ENCODE measurements at regions not wholly inside any gene's neighbourhood (a gene's known extent, or its start where the extent isn't known, plus 50 kb on each side); places are given as distances from the start of the nearest gene placed in this dataset.
"Not testable (repeated sequence)": the region's sequence is repeated elsewhere in the genome, so short reads cannot be mapped to it uniquely, and the experiment has no call there.

DNA sequence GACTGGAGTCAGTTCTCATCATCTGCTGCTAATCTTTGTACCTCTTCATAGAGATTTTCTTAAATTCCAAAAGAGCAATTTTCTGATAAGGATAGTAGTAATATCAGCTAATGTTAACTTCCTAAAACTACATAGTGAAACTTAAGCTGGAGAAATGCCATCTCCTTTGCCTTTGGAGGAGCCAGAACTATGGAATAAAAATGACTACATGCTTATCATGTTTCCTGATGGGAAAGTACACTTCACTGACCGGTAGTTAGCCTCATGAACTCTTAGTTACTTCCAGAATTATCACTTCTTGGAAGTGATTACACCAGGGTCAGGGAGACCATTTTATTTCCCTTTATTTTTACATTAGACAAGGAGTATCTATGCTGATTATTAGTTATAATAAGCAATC is 1222.1 kb upstream of the TMEM132C start:
- Mint-ChIP-seq H3K27me3 (ENCODE audit: insufficient read depth) (peaks cover 3% of the 10 kb centered on the region), H3K4me3 (no peak overlapping the region), H3K27ac (no peak overlapping the region), H3K36me3 (ENCODE audit: low read depth) (0 out of 2 replicates have a peak, but pooled peaks cover 4% of the 10 kb centered on the region), H3K9me3 (no peaks in the 10 kb centered on the region), H3K4me1 (ENCODE audit: low read depth) (peaks cover 48% of the 10 kb centered on the region)
- DNase-seq = no peak
- TF ChIP-seq, protein P1, sequence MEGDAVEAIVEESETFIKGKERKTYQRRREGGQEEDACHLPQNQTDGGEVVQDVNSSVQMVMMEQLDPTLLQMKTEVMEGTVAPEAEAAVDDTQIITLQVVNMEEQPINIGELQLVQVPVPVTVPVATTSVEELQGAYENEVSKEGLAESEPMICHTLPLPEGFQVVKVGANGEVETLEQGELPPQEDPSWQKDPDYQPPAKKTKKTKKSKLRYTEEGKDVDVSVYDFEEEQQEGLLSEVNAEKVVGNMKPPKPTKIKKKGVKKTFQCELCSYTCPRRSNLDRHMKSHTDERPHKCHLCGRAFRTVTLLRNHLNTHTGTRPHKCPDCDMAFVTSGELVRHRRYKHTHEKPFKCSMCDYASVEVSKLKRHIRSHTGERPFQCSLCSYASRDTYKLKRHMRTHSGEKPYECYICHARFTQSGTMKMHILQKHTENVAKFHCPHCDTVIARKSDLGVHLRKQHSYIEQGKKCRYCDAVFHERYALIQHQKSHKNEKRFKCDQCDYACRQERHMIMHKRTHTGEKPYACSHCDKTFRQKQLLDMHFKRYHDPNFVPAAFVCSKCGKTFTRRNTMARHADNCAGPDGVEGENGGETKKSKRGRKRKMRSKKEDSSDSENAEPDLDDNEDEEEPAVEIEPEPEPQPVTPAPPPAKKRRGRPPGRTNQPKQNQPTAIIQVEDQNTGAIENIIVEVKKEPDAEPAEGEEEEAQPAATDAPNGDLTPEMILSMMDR (IDR thresholded peaks at IDR 0.05) = no peak

DNA sequence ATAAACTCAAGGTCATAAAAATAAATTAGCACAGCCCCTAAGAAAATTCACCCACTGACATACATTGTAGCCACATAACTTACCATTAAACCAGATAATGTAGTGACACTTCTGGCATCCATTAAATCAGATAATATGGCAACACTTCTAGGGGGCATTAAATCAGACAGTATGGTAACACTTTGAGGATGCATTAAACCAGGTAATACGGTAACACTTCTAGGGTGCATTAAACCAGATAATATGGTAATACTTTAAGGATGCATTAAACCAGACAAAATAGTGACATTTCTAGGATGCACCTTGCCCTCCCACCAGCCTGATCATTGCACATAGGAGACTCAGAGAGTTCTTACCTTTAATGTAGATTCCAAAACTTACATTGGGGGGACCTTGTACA is 1220.5 kb upstream of the TMEM132C start:
- peaks cover 2% of the 10 kb centered on the region; the same call in 1 of the 2 replicates for H3K27me3 Mint-ChIP-seq (ENCODE audit: insufficient read depth)
- H3K27ac Mint-ChIP-seq = no peak overlapping the region
- DNase-seq = no peak
- H3K4me1 Mint-ChIP-seq (ENCODE audit: low read depth) = peaks cover 48% of the 10 kb centered on the region
- H3K4me3 Mint-ChIP-seq = peak overlapping the region; percentile 67; the same call in 1 of the 2 replicates
- H3K9me3 Mint-ChIP-seq = no peaks in the 10 kb centered on the region
- TF ChIP-seq, protein P1 (IDR thresholded peaks at IDR 0.05) = no peak
- H3K36me3 Mint-ChIP-seq (ENCODE audit: low read depth) = 0 out of 2 replicates have a peak, but pooled peaks cover 4% of the 10 kb centered on the region

- no peak for DNase-seq
- H3K27ac Mint-ChIP-seq = no peak overlapping the region
- H3K9me3 Mint-ChIP-seq = no peaks in the 10 kb centered on the region
- H3K4me1 Mint-ChIP-seq (ENCODE audit: low read depth) = peaks cover 48% of the 10 kb centered on the region
- no peak overlapping the region for H3K4me3 Mint-ChIP-seq
- H3K27me3 Mint-ChIP-seq (ENCODE audit: insufficient read depth) = no peaks in the 10 kb centered on the region
- H3K36me3 Mint-ChIP-seq (ENCODE audit: low read depth) = 0 out of 2 replicates have a peak, but pooled peaks cover 4% of the 10 kb centered on the region
- TF ChIP-seq, protein P1 (IDR thresholded peaks at IDR 0.05) = no peak
Observed at GRCh38 chr12:127048057-127048456, 1218.9 kb upstream of the TMEM132C start.

DNA sequence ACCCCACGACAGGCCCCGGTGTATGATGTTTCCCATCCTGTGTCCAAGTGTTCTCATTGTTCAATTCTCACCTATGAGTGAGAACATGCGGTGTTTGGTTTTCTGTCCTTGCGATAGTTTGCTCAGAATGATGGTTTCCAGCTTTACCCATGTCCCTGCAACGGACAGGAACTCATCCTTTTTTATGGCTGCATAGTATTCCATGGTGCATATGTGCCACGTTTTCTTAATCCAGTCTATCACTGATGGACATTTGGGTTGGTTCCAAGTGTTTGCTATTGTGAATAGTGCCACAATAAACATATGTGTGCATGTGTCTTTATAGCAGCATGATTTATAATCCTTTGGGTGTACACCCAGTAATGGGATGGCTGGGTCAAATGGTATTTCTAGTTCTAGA is 1218.4 kb upstream of the TMEM132C start:
- H3K36me3 Mint-ChIP-seq (ENCODE audit: low read depth); H3K27ac Mint-ChIP-seq; H3K4me3 Mint-ChIP-seq; DNase-seq; H3K27me3 Mint-ChIP-seq (ENCODE audit: insufficient read depth); H3K9me3 Mint-ChIP-seq: not testable (repeated sequence)
- H3K4me1 Mint-ChIP-seq (ENCODE audit: low read depth) = peaks cover 49% of the 10 kb centered on the region

- Mint-ChIP-seq H3K4me1 (ENCODE audit: low read depth) (peaks cover 57% of the 10 kb centered on the region), H3K4me3 (no peak overlapping the region; the same call in 1 of the 2 replicates), H3K27ac (peak overlapping the region; percentile 36; the same call in 1 of the 2 replicates), H3K27me3 (ENCODE audit: insufficient read depth) (no peaks in the 10 kb centered on the region), H3K36me3 (ENCODE audit: low read depth) (0 out of 2 replicates have a peak, but pooled peaks cover 4% of the 10 kb centered on the region), H3K9me3 (no peaks in the 10 kb centered on the region)
- TF ChIP-seq, protein P1 (IDR thresholded peaks at IDR 0.05) = no peak
- DNase-seq = no peak
Observed at GRCh38 chr12:127051139-127051538, 1215.8 kb upstream of the TMEM132C start.

- peak; percentile 79 for DNase-seq
- no peaks in the 10 kb centered on the region for H3K9me3 Mint-ChIP-seq
- H3K36me3 Mint-ChIP-seq (ENCODE audit: low read depth) = 0 out of 2 replicates have a peak, but pooled peaks cover 4% of the 10 kb centered on the region
- no peaks in the 10 kb centered on the region for H3K27me3 Mint-ChIP-seq (ENCODE audit: insufficient read depth)
- peak overlapping the region; percentile 79 for H3K27ac Mint-ChIP-seq
- TF ChIP-seq, protein P1 (IDR thresholded peaks at IDR 0.05) = no peak
- H3K4me3 Mint-ChIP-seq = peak overlapping the region; percentile 67
- H3K4me1 Mint-ChIP-seq (ENCODE audit: low read depth) = peaks cover 66% of the 10 kb centered on the region
Observed at GRCh38 chr12:127052511-127053232, 1214.3 kb upstream of the TMEM132C start.
